Amniotic epithelial cell (primary cell): ENCODE measurements at regions not wholly inside any gene's neighbourhood (a gene's known extent, or its start where the extent isn't known, plus 50 kb on each side); places are given as distances from the start of the nearest gene placed in this dataset.
"Not testable (repeated sequence)": the region's sequence is repeated elsewhere in the genome, so short reads cannot be mapped to it uniquely, and the experiment has no call there.

Experiments
- DNase-seq: peaks from one replicate; pipeline ENCODE4 v3.0.0-alpha.2; 2010; ENCODE audit warnings: low read depth

- DNase-seq = no peak
Measured at GRCh38 chrY:3037471-3037870, 102.3 kb downstream of the ZFY start.

GRCh38 chrY:3040415-3040814 lies 105.2 kb downstream of the ZFY start:
- no peak for DNase-seq

- no peak for DNase-seq
Measured at GRCh38 chrY:3041985-3042384, 106.8 kb downstream of the ZFY start.

GRCh38 chrY:3042901-3043300 lies 107.7 kb downstream of the ZFY start:
- DNase-seq = no peak

GRCh38 chrY:3045048-3045447 lies 109.9 kb downstream of the ZFY start:
- DNase-seq = no peak

GRCh38 chrY:3055496-3055895 lies 120.3 kb downstream of the ZFY start:
- DNase-seq = not testable (repeated sequence)

- DNase-seq = not testable (repeated sequence)
Measured at GRCh38 chrY:3058342-3058741, 123.2 kb downstream of the ZFY start.

GRCh38 chrY:3060671-3061070 lies 125.5 kb downstream of the ZFY start:
- peak; percentile 1 for DNase-seq

- DNase-seq = not testable (repeated sequence)
Measured at GRCh38 chrY:3088149-3088548, 153.0 kb downstream of the ZFY start.

GRCh38 chrY:3108674-3109073 lies 173.5 kb downstream of the ZFY start:
- DNase-seq = not testable (repeated sequence)

GRCh38 chrY:3120234-3120633 lies 185.1 kb downstream of the ZFY start:
- DNase-seq = not testable (repeated sequence)

- not testable (repeated sequence) for DNase-seq
Measured at GRCh38 chrY:3120716-3121115, 185.5 kb downstream of the ZFY start.

- DNase-seq = peak; percentile 0
Measured at GRCh38 chrY:3123482-3123881, 188.3 kb downstream of the ZFY start.

GRCh38 chrY:3171074-3171473 lies 235.9 kb downstream of the ZFY start:
- not testable (repeated sequence) for DNase-seq

GRCh38 chrY:3195035-3195434 lies 259.9 kb downstream of the ZFY start:
- not testable (repeated sequence) for DNase-seq

- DNase-seq = not testable (repeated sequence)
Measured at GRCh38 chrY:3202287-3202686, 267.1 kb downstream of the ZFY start.

- DNase-seq = not testable (repeated sequence)
Measured at GRCh38 chrY:3206733-3207132, 271.6 kb downstream of the ZFY start.

GRCh38 chrY:3213183-3213582 lies 278.0 kb downstream of the ZFY start:
- DNase-seq = not testable (repeated sequence)

GRCh38 chrY:3218134-3218533 lies 283.0 kb downstream of the ZFY start:
- DNase-seq = not testable (repeated sequence)

- DNase-seq = not testable (repeated sequence)
Measured at GRCh38 chrY:3218559-3218958, 283.4 kb downstream of the ZFY start.

- not testable (repeated sequence) for DNase-seq
Measured at GRCh38 chrY:3262911-3263310, 316.0 kb upstream of the TGIF2LY start.

- not testable (repeated sequence) for DNase-seq
Measured at GRCh38 chrY:3288063-3288462, 290.8 kb upstream of the TGIF2LY start.

GRCh38 chrY:3297235-3297634 lies 281.6 kb upstream of the TGIF2LY start:
- DNase-seq = not testable (repeated sequence)

GRCh38 chrY:3319988-3320387 lies 258.9 kb upstream of the TGIF2LY start:
- not testable (repeated sequence) for DNase-seq

- not testable (repeated sequence) for DNase-seq
Measured at GRCh38 chrY:3367535-3367934, 211.3 kb upstream of the TGIF2LY start.
